ENCODE measurements at regions not wholly inside any gene's neighbourhood (a gene's known extent, or its start where the extent isn't known, plus 50 kb on each side); places are given as distances from the start of the nearest gene placed in this dataset.
"Not testable (repeated sequence)": the region's sequence is repeated elsewhere in the genome, so short reads cannot be mapped to it uniquely, and the experiment has no call there.

GRCh38 chr10:4429571-4429970 is 396.4 kb upstream of the AKR1E2 start:
- no peak for DNase-seq

- no peak for DNase-seq
Measured at GRCh38 chr10:4427532-4427931, 398.5 kb upstream of the AKR1E2 start.

- no peak for DNase-seq
Measured at GRCh38 chr10:4426866-4427265, 399.1 kb upstream of the AKR1E2 start.

- no peak for DNase-seq
Measured at GRCh38 chr10:4409319-4409718, 416.7 kb upstream of the AKR1E2 start.

GRCh38 chr10:4407783-4408182 is 418.2 kb upstream of the AKR1E2 start:
- DNase-seq: no peak

GRCh38 chr10:4405828-4406227 is 420.2 kb upstream of the AKR1E2 start:
- DNase-seq: no peak

- DNase-seq: no peak
Measured at GRCh38 chr10:4403638-4404252, 422.3 kb upstream of the AKR1E2 start.

- DNase-seq: not testable (repeated sequence)
Measured at GRCh38 chr10:4401080-4401479, 424.9 kb upstream of the AKR1E2 start.

- no peak for DNase-seq
Measured at GRCh38 chr10:4399556-4399955, 426.5 kb upstream of the AKR1E2 start.

GRCh38 chr10:4398602-4399001 is 427.4 kb upstream of the AKR1E2 start:
- DNase-seq: no peak

GRCh38 chr10:4397337-4397736 is 428.7 kb upstream of the AKR1E2 start:
- no peak for DNase-seq

- DNase-seq: no peak
Measured at GRCh38 chr10:4396401-4397283, 429.4 kb upstream of the AKR1E2 start.

- DNase-seq: no peak
Measured at GRCh38 chr10:4395731-4396130, 430.3 kb upstream of the AKR1E2 start.

GRCh38 chr10:4394455-4394854 is 431.6 kb upstream of the AKR1E2 start:
- DNase-seq: not testable (repeated sequence)

- no peak for DNase-seq
Measured at GRCh38 chr10:4391683-4392082, 434.3 kb upstream of the AKR1E2 start.

GRCh38 chr10:4390219-4390618 is 435.8 kb upstream of the AKR1E2 start:
- no peak for DNase-seq

- DNase-seq: no peak
Measured at GRCh38 chr10:4385231-4385870, 440.7 kb upstream of the AKR1E2 start.

- DNase-seq: no peak
Measured at GRCh38 chr10:4384245-4384644, 441.8 kb upstream of the AKR1E2 start.

GRCh38 chr10:4383651-4384098 is 442.3 kb upstream of the AKR1E2 start:
- no peak for DNase-seq

GRCh38 chr10:4382811-4383210 is 443.2 kb upstream of the AKR1E2 start:
- DNase-seq: no peak

GRCh38 chr10:4373612-4374011 is 452.4 kb upstream of the AKR1E2 start:
- no peak for DNase-seq

GRCh38 chr10:4373098-4373497 is 452.9 kb upstream of the AKR1E2 start:
- no peak for DNase-seq

GRCh38 chr10:4372601-4373000 is 453.4 kb upstream of the AKR1E2 start:
- DNase-seq: no peak
